ENCODE measurements at regions not wholly inside any gene's neighbourhood (a gene's known extent, or its start where the extent isn't known, plus 50 kb on each side); places are given as distances from the start of the nearest gene placed in this dataset.

- no peak overlapping the region for H3K4me3 ChIP-seq (replicated peaks; ENCODE audit: insufficient read depth, low read length)
These were observed 620.0 kb upstream of the B3GALT2 start for GRCh38 chr1:193806079-193807048.

GRCh38 chr1:193799948-193800690, 613.7 kb upstream of the B3GALT2 start:
- Histone ChIP-seq H3K27ac (replicated peaks) (no peak overlapping the region), H3K27me3 (ENCODE audit: insufficient read depth, poor library complexity, severe bottlenecking) (no peaks in the 10 kb centered on the region), H3K4me3 (replicated peaks; ENCODE audit: insufficient read depth, low read length) (no peak overlapping the region)
- DNase-seq (ENCODE audit: low read depth in 1 of 2, low spot score in 1 of 2), result no peak
- TF ChIP-seq POLR2AphosphoS5 (IDR thresholded peaks at IDR 0.05; ENCODE audit: low read depth) (no peak), GABPA (IDR thresholded peaks at IDR 0.05; ENCODE audit: low read depth) (no peak), SPI1 (IDR thresholded peaks at IDR 0.05; ENCODE audit: borderline replicate concordance, low read depth) (no peak)
- TF ChIP-seq, protein P1, sequence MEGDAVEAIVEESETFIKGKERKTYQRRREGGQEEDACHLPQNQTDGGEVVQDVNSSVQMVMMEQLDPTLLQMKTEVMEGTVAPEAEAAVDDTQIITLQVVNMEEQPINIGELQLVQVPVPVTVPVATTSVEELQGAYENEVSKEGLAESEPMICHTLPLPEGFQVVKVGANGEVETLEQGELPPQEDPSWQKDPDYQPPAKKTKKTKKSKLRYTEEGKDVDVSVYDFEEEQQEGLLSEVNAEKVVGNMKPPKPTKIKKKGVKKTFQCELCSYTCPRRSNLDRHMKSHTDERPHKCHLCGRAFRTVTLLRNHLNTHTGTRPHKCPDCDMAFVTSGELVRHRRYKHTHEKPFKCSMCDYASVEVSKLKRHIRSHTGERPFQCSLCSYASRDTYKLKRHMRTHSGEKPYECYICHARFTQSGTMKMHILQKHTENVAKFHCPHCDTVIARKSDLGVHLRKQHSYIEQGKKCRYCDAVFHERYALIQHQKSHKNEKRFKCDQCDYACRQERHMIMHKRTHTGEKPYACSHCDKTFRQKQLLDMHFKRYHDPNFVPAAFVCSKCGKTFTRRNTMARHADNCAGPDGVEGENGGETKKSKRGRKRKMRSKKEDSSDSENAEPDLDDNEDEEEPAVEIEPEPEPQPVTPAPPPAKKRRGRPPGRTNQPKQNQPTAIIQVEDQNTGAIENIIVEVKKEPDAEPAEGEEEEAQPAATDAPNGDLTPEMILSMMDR (IDR thresholded peaks at IDR 0.05; ENCODE audit: insufficient read depth, low read length), result no peak
- TF ChIP-seq, protein P2, sequence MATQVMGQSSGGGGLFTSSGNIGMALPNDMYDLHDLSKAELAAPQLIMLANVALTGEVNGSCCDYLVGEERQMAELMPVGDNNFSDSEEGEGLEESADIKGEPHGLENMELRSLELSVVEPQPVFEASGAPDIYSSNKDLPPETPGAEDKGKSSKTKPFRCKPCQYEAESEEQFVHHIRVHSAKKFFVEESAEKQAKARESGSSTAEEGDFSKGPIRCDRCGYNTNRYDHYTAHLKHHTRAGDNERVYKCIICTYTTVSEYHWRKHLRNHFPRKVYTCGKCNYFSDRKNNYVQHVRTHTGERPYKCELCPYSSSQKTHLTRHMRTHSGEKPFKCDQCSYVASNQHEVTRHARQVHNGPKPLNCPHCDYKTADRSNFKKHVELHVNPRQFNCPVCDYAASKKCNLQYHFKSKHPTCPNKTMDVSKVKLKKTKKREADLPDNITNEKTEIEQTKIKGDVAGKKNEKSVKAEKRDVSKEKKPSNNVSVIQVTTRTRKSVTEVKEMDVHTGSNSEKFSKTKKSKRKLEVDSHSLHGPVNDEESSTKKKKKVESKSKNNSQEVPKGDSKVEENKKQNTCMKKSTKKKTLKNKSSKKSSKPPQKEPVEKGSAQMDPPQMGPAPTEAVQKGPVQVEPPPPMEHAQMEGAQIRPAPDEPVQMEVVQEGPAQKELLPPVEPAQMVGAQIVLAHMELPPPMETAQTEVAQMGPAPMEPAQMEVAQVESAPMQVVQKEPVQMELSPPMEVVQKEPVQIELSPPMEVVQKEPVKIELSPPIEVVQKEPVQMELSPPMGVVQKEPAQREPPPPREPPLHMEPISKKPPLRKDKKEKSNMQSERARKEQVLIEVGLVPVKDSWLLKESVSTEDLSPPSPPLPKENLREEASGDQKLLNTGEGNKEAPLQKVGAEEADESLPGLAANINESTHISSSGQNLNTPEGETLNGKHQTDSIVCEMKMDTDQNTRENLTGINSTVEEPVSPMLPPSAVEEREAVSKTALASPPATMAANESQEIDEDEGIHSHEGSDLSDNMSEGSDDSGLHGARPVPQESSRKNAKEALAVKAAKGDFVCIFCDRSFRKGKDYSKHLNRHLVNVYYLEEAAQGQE (IDR thresholded peaks at IDR 0.05; ENCODE audit: insufficient replicate concordance, low read depth), result no peak

More at GRCh38 chr1:193806079-193807048, 620.0 kb upstream of the B3GALT2 start:
- TF ChIP-seq GABPA (IDR thresholded peaks at IDR 0.05; ENCODE audit: low read depth), result no peak
- TF ChIP-seq SPI1 (IDR thresholded peaks at IDR 0.05; ENCODE audit: borderline replicate concordance, low read depth), result no peak
- TF ChIP-seq, protein P2 (IDR thresholded peaks at IDR 0.05; ENCODE audit: insufficient replicate concordance, low read depth), result no peak
- TF ChIP-seq, protein P1 (IDR thresholded peaks at IDR 0.05; ENCODE audit: insufficient read depth, low read length), result no peak
- no peak for TF ChIP-seq POLR2AphosphoS5 (IDR thresholded peaks at IDR 0.05; ENCODE audit: low read depth)
- H3K27ac ChIP-seq (replicated peaks), result no peak overlapping the region
- no peak for DNase-seq (ENCODE audit: low read depth in 1 of 2, low spot score in 1 of 2)
- no peaks in the 10 kb centered on the region for H3K27me3 ChIP-seq (ENCODE audit: insufficient read depth, poor library complexity, severe bottlenecking)

DNA sequence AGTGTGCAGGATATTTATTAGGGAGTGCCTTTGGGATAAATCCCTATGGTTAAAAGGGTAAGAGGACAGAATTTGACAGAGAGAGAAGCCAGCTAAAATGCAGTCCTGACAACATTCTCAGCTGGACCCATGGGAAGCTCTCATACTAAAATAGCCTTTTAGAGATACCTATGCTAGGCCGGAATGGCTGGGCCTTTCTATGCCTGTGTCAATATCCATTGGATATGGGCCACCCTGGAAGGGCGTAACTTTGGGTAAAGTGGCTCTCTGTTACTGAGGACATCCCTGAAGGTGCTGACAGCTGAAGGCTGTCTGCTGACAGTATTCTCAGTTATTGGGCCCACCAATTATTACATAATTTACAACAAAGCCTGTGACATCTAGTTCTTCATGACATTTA, 613.0 kb upstream of the B3GALT2 start:
- H3K4me3 ChIP-seq (replicated peaks; ENCODE audit: insufficient read depth, low read length), result no peak overlapping the region
- no peaks in the 10 kb centered on the region for H3K27me3 ChIP-seq (ENCODE audit: insufficient read depth, poor library complexity, severe bottlenecking)
- DNase-seq (ENCODE audit: low read depth in 1 of 2, low spot score in 1 of 2), result no peak
- TF ChIP-seq SPI1 (IDR thresholded peaks at IDR 0.05; ENCODE audit: borderline replicate concordance, low read depth) (no peak), GABPA (IDR thresholded peaks at IDR 0.05; ENCODE audit: low read depth) (no peak), POLR2AphosphoS5 (IDR thresholded peaks at IDR 0.05; ENCODE audit: low read depth) (no peak)
- TF ChIP-seq, protein P1 (IDR thresholded peaks at IDR 0.05; ENCODE audit: insufficient read depth, low read length), result no peak
- TF ChIP-seq, protein P2 (IDR thresholded peaks at IDR 0.05; ENCODE audit: insufficient replicate concordance, low read depth), result no peak
- H3K27ac ChIP-seq (replicated peaks), result no peak overlapping the region

All from HL-60 (cell line).